Brain pericyte (primary cell): ENCODE measurements at regions not wholly inside any gene's neighbourhood (a gene's known extent, or its start where the extent isn't known, plus 50 kb on each side); places are given as distances from the start of the nearest gene placed in this dataset.

Source experiments
- DNase-seq: peaks from one replicate; pipeline ENCODE4 v3.0.0-alpha.2; 2012; ENCODE audit warnings: low read depth, low spot score

GRCh38 chr1:244220410-244220809, 169.3 kb downstream of the ZBTB18 start:
- DNase-seq: no peak

DNA sequence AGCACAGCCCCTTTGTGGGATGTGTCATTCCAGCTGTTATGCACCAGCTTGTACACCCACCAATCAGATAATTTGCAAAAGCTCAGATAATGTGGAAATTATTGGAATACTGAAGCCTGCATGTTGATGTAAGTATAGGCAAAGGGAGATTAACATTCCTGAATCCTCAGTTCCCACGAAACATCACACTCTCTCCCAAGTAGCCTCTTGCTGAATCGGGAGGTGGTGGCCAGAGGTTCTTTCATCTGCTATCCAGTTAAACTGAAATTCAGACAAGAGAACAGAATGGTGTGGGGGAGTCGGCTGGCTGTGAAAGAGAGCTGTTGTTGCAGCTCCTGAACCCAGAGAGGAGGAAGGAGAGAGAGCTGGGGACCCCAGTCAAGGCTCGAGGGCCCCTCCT, 170.9 kb downstream of the ZBTB18 start:
- DNase-seq: no peak

GRCh38 chr1:244224487-244225430, 173.7 kb downstream of the ZBTB18 start:
- no peak for DNase-seq

GRCh38 chr1:244226435-244226834, 175.4 kb downstream of the ZBTB18 start:
- DNase-seq: no peak

DNA sequence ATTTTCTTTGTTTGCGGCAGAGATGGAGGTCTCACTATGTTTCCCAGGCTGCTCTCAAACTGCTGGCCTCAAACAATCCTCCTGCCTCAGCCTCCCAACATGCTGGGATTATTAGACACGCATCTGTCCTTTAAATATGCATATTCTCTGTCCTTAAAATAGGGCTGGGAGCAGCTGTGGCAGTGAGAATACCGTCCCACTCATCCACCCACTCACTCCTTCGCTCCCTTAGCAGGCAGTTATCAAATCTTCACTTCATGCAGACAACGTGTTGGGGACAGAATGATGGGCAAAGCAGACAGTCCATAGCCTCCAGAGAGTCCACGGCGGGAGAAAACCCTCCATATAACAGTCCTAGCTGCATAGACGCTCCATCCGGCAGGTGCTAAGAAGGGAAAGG, 179.4 kb downstream of the ZBTB18 start:
- DNase-seq: no peak

GRCh38 chr1:244231193-244231571, 180.1 kb downstream of the ZBTB18 start:
- DNase-seq: no peak

GRCh38 chr1:244231572-244232315, 180.7 kb downstream of the ZBTB18 start:
- DNase-seq: no peak

DNA sequence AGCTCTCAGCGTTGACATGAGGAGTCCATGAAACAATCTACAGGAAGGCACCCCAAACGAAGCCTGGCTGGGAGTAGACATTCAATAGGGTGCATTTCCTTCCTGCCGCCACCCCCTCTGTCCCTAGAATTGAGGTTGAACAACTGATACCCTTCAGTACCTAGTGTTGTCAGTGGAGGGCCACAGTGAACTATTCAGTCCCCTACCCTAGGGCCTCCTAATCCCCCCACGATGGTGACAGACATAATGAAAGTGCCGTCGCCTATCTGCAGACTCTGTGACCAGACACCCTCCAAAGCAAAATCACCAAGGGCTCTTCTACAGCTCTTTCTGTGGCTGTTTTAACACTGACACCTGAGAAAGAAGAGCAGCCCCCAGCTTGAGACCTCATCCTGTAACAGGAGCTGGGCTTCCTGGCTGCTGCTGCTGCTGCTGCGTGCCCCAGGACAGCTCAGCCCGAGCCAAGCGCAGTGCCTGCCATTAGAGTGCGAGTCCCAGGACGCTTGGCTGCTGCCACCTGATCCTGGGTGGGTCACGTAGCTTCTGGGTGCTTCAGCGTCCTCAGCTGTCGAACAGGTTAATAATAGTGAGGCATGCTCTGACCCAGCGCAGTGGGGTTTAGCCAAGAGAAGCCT, 183.0 kb downstream of the ZBTB18 start:
- DNase-seq: no peak

DNA sequence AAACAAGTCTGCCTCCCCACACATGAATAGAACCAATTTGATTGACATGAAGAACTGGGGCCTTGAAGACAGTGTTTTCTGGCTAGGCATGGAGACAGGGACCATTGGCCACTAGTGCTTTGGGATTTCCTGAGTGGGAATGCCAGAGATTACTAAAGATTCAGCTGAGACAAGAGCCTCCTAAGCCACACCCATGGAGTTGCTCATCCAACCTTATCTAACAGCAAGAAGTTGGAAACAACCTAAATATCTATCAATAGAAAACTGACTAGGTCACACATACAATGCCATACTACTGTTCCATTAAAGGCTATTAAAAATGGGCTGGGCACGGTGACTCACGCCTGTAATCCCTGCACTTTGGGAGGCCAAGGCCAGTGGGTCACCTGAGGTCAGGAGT, 184.1 kb downstream of the ZBTB18 start:
- DNase-seq: no peak

DNA sequence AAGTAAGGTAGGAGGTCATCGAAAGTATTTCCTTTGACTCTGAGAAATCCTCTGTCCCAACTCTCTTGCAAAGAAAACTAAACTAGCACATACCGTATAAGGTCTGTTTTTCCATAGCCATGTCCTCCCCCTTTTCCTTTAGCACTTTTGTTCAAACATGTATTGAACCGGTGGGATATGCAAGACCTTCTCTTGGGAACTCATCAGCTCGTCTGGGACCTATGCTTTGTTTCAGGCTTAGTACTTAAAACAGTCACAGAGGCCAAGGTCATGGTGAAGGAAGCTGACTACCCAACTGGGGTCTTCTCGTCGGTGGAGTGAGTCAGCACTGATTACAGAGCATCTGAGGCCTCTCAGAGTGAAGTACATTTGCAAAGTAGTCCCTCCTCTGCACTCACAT, 185.0 kb downstream of the ZBTB18 start:
- DNase-seq: no peak

DNA sequence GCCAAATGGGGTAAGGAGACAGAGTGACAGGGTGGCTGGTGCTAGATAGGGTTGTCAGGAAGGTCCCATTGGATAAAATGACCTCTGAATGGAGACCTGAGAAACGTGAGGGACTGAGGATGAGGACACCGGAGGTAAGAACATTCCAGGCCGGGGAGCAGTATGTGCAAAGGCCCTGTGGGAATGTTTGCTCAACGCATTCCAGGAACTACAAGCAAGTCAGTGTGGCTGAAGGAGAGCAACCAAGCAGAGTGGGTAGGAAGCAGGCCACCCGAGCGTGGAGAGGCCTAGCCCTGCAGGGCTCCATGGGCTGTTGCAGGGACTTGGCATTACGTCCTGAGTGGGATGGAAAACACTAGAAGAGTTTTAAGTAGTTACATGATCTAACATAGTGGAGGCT, 185.6 kb downstream of the ZBTB18 start:
- DNase-seq: no peak

DNA sequence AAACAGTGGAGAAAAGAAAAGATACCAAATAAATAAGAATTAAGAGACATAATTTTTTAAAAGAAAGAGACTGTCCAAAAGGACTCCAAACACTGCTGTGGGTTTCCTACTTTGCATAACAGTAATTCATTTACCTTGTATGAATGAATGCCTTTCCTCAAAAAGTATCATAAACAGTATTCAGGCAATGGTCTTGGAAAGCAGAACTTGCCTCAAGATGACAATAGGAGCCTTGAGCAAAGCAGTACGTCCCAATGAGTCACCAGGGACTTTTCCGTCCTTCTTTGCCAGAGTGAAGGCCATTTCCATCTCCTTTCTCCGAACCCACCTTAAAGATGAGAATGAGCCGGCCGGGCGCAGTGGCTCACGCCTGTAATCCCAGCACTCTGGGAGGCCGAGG, 186.4 kb downstream of the ZBTB18 start:
- DNase-seq: no peak

- DNase-seq: no peak
Measured at GRCh38 chr1:244239261-244239770, 188.2 kb downstream of the ZBTB18 start.

DNA sequence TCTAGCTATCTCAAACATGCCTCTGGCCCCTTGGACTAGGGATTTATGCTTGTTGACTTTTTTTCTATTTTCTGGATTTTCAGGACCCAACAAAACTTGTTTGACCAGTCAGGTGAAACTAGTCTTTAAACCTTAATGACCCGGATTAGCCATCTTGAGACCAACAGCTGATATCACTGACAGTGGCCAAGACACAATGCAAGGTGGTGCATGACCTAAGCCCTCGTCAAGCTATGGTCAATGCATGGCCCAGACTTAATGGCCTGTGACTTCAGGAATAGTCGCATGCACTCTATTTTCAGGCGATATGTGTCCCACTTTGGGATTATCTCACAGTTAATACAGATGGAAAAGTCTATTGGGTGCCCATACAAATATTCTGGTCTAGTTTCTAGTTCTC, 190.4 kb downstream of the ZBTB18 start:
- DNase-seq: no peak

DNA sequence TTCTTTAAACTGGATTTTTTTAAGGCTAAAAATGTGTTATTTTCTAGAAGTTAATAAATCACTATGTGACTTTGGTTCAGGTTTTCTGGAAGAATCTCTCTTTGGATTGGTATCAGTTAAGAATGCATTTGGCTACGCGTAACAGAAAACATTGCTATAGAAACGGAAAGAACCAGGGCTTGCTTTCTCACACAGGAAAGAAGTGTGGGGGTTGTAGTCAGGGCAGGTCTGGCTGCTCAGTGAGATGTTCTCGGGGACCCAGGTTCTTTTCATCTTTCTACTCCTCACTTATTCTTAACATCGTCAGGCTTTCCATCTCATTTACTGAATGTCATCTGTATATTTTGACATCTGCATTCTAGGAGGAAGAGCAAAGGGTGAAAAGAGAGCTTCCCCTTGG, 191.4 kb downstream of the ZBTB18 start:
- no peak for DNase-seq

DNA sequence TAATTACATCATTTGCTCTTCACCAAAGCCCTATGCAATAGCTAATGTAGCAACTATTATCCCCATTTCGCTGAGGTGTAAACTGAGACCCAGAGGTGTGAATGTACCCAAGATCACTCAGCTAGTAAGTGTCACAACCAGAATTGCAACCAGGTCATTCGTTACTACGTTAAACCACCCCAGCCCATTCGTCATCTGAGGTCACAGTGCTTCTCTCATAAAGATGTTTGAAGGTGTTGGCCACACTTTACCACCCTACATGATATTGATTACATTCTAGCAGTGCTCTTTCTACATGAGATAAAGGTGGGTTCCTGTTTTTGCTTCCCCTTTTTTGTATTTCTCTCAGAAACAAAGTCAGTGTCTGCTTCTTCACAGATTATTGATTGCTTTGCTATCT, 195.3 kb downstream of the ZBTB18 start:
- DNase-seq: no peak

GRCh38 chr1:244248426-244248825, 197.3 kb downstream of the ZBTB18 start:
- DNase-seq: no peak

GRCh38 chr1:244252211-244252610, 199.5 kb downstream of the ADSS2 start:
- DNase-seq: no peak

DNA sequence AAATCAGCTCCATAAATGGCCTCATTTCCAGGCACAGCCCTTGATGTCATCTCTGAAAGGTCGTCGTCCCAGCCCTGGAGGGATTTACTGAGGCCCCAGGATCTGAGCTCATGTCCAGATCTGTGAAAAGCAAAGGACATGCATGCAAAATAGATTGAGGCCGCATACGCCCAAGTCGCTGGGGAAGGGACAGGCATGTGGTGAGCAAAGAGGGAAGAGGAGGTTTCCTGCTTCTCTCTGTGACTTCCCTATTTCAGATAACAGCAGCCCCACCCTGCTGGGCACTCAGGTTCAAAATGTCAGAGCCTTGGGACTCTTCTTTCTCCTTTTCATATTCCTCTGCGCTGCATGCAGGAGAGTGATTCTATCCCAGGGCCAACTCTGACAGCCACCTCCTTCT, 197.2 kb downstream of the ADSS2 start:
- DNase-seq: no peak

- no peak for DNase-seq
Measured at GRCh38 chr1:244255426-244255965, 196.2 kb downstream of the ADSS2 start.

DNA sequence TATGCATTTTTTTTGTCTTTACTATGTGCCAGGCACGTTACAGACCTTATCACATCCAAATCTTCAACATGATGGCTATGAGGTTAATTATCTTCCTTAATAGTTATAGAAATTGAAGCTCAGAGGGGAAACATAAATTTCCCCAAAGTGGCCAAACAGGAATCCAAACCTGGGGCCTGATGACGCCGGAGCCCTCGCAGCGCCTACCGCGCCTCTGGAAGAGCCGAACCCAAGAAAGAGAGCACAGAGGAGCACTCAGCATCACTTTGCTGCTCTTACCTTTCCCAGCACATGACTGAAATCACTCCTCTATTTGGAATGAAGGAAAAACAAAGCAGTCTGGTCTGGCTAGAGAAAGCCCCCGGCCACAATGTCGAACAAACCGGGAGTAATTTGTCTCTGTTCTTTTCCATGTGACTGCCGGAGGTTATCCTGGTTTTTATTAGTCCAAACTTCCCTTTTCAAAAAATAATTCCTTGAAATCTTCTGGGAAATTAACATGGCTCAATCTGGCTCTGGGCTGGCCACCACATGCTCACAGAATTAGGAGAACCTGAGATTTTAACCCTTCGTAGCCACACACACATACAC, 195.5 kb downstream of the ADSS2 start:
- no peak for DNase-seq

DNA sequence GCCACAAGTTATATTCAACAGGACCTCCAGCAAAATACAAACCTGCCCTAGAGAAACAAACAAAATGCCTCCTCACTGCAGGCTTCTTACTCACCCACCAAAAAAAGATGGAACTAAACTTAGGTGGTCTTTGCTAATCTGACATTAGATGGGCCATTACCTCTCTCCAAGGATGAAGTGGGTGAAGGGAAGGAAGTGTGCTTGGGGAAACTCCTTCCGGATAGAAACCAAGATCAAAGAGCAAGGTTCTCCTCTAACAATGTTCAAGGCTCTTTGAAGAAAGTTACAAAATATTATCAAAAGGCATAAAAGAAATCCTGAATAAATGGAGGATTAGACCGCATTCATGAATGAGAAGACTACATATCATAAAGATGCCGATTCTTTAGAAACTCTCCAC, 187.5 kb downstream of the ADSS2 start:
- no peak for DNase-seq
